ENCODE measurements at regions not wholly inside any gene's neighbourhood (a gene's known extent, or its start where the extent isn't known, plus 50 kb on each side); places are given as distances from the start of the nearest gene placed in this dataset.

DNA sequence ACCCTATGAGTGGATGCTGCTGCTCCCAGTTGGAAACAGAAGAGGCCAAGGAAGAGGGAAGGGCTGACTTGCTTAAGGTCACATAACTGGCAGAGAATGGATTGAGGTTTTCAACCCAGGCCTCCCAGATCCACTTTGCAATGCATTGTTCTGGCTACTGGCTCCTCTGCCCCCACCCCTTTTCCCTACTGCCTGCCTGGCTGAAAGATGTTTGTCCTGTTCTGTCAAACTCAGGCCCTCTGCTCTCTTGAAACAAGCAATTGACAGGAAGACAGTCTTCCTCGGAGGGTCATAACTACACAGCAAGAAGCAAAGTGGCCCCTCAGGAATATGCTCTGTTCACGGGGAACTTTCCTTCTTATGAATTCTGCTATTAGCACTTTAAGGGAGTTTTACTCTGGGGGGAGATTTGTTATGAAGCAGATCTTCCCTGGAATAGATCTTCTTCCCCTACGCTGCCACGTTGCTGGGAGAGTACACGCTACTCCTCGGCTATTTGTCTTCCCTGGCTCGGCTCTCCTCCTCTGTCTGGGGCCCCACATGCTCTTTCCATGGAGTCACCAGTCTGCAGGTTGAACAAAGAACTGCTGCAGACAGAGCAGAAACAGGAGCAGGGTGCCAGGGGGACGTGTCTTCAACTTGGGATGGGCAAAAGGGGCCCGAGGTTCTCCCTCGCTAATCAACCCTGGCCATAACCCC is 436.1 kb downstream of the TYW1 start:
- WGBS, 2 experiments (ENCODE audit: extremely low coverage in 2 of 2, insufficient read length in 1 of 2): no CpG with 5 or more reads among the region's 10 CpGs

More for the DNA sequence above, 436.1 kb downstream of the TYW1 start:
- Histone ChIP-seq H2BK120ac (ENCODE audit: low read depth, low read length) (no peak overlapping the region), H3K27ac (ENCODE audit: insufficient read depth, low read length) (no peak overlapping the region), H4K20me1 (ENCODE audit: insufficient read depth, low read length) (no peaks in the 10 kb centered on the region), H4K91ac (ENCODE audit: insufficient read depth, low read depth, low read length) (no peak overlapping the region), H3K56ac (ENCODE audit: extremely low read depth, insufficient read depth, low read length) (no peak overlapping the region), H3K4ac (ENCODE audit: low read depth, low read length) (no peak overlapping the region), H3K18ac (ENCODE audit: low read depth, low read length) (no peak overlapping the region), H3K23ac (ENCODE audit: low read depth, low read length) (no peak overlapping the region), H3K27me3 (ENCODE audit: control insufficient read depth, insufficient read depth, low read length) (no peaks in the 10 kb centered on the region), H2AK9ac (replicated peaks; ENCODE audit: low read depth, low read length, poor library complexity) (no peak overlapping the region), H3K9me3 (ENCODE audit: control insufficient read depth, insufficient read depth, low read length) (peaks cover 2% of the 10 kb centered on the region; the same call in 1 of the 2 replicates), H3K36me3 (ENCODE audit: control insufficient read depth, insufficient read depth, low read length) (no peaks in the 10 kb centered on the region), H3K9me1 (ENCODE audit: insufficient read depth, low read length) (no peaks in the 10 kb centered on the region), H2BK15ac (ENCODE audit: low read depth, low read length) (no peak overlapping the region), H2BK5ac (ENCODE audit: low read depth, low read length, poor library complexity, severe bottlenecking) (no peak overlapping the region), H2AK5ac (ENCODE audit: low read depth, low read length) (no peak overlapping the region), H4K5ac (ENCODE audit: low read depth, low read length) (no peak overlapping the region), H4K8ac (ENCODE audit: low read depth in 2 of 2, low read length in 2 of 2) (no peak overlapping the region), H2BK20ac (ENCODE audit: low read depth, low read length) (no peak overlapping the region), H3K14ac (replicated peaks; ENCODE audit: low read depth, low read length) (no peak overlapping the region), H3K4me2 (ENCODE audit: low read depth, low read length) (no peak overlapping the region), H3K9ac (ENCODE audit: low read depth, low read length) (no peak overlapping the region), H3K4me3 (ENCODE audit: insufficient read depth, low read depth, low read length) (no peak overlapping the region), H2AFZ (replicated peaks; ENCODE audit: low read length, poor library complexity) (no peak overlapping the region), H3K4me1 (ENCODE audit: control insufficient read depth, insufficient read depth, low read length) (no peaks in the 10 kb centered on the region), H3K79me1 (ENCODE audit: low read depth in 1 of 2, low read length in 2 of 2) (no peaks in the 10 kb centered on the region)
- dilution Hi-C loops (cut with HindIII; ENCODE audit: low sequenced_read_pairs, unreplicated experiment) (no loop called here), intact Hi-C loops (cut with micrococcal nuclease) (no loop called here), in situ Hi-C loops (cut with MboI; ENCODE audit: low sequenced_read_pairs) (no loop called here)
- ATAC-seq (ENCODE audit: low read depth) (no peak), DNase-seq (no peak)
- ChIA-PET CTCF (no interaction called here), POLR2A (ENCODE audit: unreplicated experiment) (no interaction called here)
- TF ChIP-seq MAZ (IDR thresholded peaks at IDR 0.05; ENCODE audit: borderline replicate concordance, low read depth, low read length) (no peak), MAFK (IDR thresholded peaks at IDR 0.05; ENCODE audit: low read depth, low read length) (no peak), BHLHE40 (IDR thresholded peaks at IDR 0.05; ENCODE audit: low read depth, low read length) (no peak), POLR2A (IDR thresholded peaks at IDR 0.05; ENCODE audit: low read depth, low read length) (no peak), RCOR1 (IDR thresholded peaks at IDR 0.05; ENCODE audit: insufficient replicate concordance, low read length) (no peak), FOS (IDR thresholded peaks at IDR 0.05; ENCODE audit: low read depth, low read length) (no peak), RAD21 (IDR thresholded peaks at IDR 0.05; ENCODE audit: low read length) (no peak), RFX5 (IDR thresholded peaks at IDR 0.05; ENCODE audit: low read depth, low read length) (no peak), NFE2L2 (IDR thresholded peaks at IDR 0.05; ENCODE audit: low read depth, low read length) (no peak), MXI1 (IDR thresholded peaks at IDR 0.05; ENCODE audit: borderline replicate concordance, low read depth, low read length) (no peak), CEBPB (IDR thresholded peaks at IDR 0.05; ENCODE audit: low read depth, low read length) (no peak), SMC3 (IDR thresholded peaks at IDR 0.05; ENCODE audit: low read depth, low read length) (no peak), CHD1 (IDR thresholded peaks at IDR 0.05; ENCODE audit: low read depth, low read length) (no peak)
- TF ChIP-seq, protein P1, sequence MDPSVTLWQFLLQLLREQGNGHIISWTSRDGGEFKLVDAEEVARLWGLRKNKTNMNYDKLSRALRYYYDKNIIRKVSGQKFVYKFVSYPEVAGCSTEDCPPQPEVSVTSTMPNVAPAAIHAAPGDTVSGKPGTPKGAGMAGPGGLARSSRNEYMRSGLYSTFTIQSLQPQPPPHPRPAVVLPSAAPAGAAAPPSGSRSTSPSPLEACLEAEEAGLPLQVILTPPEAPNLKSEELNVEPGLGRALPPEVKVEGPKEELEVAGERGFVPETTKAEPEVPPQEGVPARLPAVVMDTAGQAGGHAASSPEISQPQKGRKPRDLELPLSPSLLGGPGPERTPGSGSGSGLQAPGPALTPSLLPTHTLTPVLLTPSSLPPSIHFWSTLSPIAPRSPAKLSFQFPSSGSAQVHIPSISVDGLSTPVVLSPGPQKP (IDR thresholded peaks at IDR 0.05; ENCODE audit: borderline replicate concordance, low read depth, low read length): no peak
- TF ChIP-seq, protein P2, sequence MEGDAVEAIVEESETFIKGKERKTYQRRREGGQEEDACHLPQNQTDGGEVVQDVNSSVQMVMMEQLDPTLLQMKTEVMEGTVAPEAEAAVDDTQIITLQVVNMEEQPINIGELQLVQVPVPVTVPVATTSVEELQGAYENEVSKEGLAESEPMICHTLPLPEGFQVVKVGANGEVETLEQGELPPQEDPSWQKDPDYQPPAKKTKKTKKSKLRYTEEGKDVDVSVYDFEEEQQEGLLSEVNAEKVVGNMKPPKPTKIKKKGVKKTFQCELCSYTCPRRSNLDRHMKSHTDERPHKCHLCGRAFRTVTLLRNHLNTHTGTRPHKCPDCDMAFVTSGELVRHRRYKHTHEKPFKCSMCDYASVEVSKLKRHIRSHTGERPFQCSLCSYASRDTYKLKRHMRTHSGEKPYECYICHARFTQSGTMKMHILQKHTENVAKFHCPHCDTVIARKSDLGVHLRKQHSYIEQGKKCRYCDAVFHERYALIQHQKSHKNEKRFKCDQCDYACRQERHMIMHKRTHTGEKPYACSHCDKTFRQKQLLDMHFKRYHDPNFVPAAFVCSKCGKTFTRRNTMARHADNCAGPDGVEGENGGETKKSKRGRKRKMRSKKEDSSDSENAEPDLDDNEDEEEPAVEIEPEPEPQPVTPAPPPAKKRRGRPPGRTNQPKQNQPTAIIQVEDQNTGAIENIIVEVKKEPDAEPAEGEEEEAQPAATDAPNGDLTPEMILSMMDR (conservative IDR thresholded peaks at IDR 0.05; ENCODE audit: low read depth, low read length): no peak
- TF ChIP-seq, protein P3, sequence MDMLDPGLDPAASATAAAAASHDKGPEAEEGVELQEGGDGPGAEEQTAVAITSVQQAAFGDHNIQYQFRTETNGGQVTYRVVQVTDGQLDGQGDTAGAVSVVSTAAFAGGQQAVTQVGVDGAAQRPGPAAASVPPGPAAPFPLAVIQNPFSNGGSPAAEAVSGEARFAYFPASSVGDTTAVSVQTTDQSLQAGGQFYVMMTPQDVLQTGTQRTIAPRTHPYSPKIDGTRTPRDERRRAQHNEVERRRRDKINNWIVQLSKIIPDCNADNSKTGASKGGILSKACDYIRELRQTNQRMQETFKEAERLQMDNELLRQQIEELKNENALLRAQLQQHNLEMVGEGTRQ (IDR thresholded peaks at IDR 0.05; ENCODE audit: low read depth, low read length): no peak
- BruUV-seq (replicated peaks): no TSS peak

Data from IMR-90 (cell line).